HUES64 (cell line): ENCODE measurements at regions not wholly inside any gene's neighbourhood (a gene's known extent, or its start where the extent isn't known, plus 50 kb on each side); places are given as distances from the start of the nearest gene placed in this dataset.

Experiments
- H3K27ac ChIP-seq: 2 replicates; pipeline ENCODE4 v1.7.0; 2013; ENCODE audit warnings: low read depth, low read length, inconsistent platforms
- H3K27me3 ChIP-seq: 2 replicates; pipeline ENCODE4 v1.6.1; 2013; ENCODE audit warnings: mild to moderate bottlenecking, low read length; ENCODE audit not compliant: insufficient read depth
- H3K36me3 ChIP-seq: 2 replicates; pipeline ENCODE4 v1.6.1; 2013; ENCODE audit warnings: mild to moderate bottlenecking, low read length; ENCODE audit not compliant: insufficient read depth
- H3K4me1 ChIP-seq: 2 replicates; pipeline ENCODE4 v1.6.1; 2013; ENCODE audit warnings: mild to moderate bottlenecking, low read length, moderate library complexity; ENCODE audit not compliant: insufficient read depth
- H3K4me3 ChIP-seq: 2 replicates; pipeline ENCODE4 v1.5.1; 2013; ENCODE audit warnings: mild to moderate bottlenecking, low read length, moderate library complexity
- H3K9ac ChIP-seq: 2 replicates; pipeline ENCODE4 v1.6.1; 2013; ENCODE audit warnings: mild to moderate bottlenecking, low read depth, low read length
- H3K9me3 ChIP-seq: 2 replicates; pipeline ENCODE4 v1.6.1; 2013; ENCODE audit warnings: low read depth, low read length; ENCODE audit not compliant: insufficient read depth
- WGBS: fragments of 150-250, 120-280 bp; methylation state at CpG from one replicate; pipeline ENCODE4 v1.1.7; 2013; ENCODE audit warnings: missing lambda C conversion rate; 5-methylcytosine and 5-hydroxymethylcytosine counted together

DNA sequence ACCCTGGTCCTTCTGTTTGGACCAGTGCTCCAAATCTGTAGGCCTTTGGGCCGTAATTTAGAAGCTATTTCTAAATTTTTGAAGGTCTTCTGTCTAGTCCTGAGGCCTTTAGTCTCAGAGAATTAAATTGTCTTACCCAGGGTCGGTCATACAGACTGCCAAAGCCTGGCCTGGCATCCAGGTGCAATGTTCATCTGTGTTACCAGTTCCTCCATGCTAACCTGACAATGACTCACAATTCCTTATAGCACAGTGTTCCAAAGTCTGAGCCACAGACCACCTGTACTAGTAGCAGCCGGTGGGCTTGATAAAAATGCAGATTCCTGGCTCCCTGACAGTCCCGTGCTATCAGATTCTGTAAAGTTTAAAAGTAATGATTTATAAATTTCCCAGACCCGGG is 77.7 kb upstream of the MAP4K3 start:
- H3K9ac ChIP-seq = no peak overlapping the region
- H3K27me3 ChIP-seq = no peaks in the 10 kb centered on the region
- H3K4me3 ChIP-seq = no peak overlapping the region
- no peak overlapping the region for H3K27ac ChIP-seq
- WGBS = 95% methylated on average over 5 of the region's 5 CpGs
- 0 out of 2 replicates have a peak, but pooled peaks cover 2% of the 10 kb centered on the region for H3K9me3 ChIP-seq
- H3K4me1 ChIP-seq = peaks cover 55% of the 10 kb centered on the region
- no peaks in the 10 kb centered on the region for H3K36me3 ChIP-seq

- no peaks in the 10 kb centered on the region for H3K36me3 ChIP-seq
- peaks cover 55% of the 10 kb centered on the region for H3K4me1 ChIP-seq
- no peak overlapping the region for H3K4me3 ChIP-seq
- peaks cover 7% of the 10 kb centered on the region; the same call in 1 of the 2 replicates for H3K9me3 ChIP-seq
- H3K9ac ChIP-seq = no peak overlapping the region; the same call in 1 of the 2 replicates
- no peaks in the 10 kb centered on the region for H3K27me3 ChIP-seq
- peak overlapping the region; percentile 79 for H3K27ac ChIP-seq
- WGBS = 84% methylated on average over 7 of the region's 9 CpGs
These were observed 78.3 kb upstream of the MAP4K3 start for GRCh38 chr2:39515273-39515896.

DNA sequence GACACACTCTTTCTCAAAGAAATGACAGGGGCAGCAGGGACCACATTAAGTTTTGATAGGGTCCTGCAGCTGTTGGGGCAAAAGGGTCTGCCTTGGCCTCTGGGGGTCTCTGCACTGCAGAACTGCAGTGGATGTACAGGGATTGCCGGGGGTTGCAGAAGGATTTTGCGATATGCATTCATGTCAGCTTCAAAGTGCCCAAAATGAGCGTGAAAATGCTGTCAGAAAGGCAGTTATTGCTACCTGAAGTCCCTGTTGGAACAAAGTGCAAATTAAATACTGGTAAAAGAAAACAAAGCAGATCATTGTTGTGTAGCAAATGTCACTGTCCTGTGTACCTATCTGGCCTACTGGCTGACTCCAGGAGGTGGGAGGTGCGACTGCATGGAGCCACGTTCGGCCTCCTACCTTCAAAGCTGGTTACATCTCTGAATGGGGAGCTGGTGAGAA is 78.8 kb upstream of the MAP4K3 start:
- Histone ChIP-seq H3K27me3 (no peaks in the 10 kb centered on the region), H3K9me3 (peaks cover 12% of the 10 kb centered on the region; the same call in 1 of the 2 replicates), H3K27ac (peak overlapping the region; percentile 79), H3K4me3 (no peak overlapping the region), H3K4me1 (peaks cover 55% of the 10 kb centered on the region), H3K9ac (no peak overlapping the region; the same call in 1 of the 2 replicates), H3K36me3 (no peaks in the 10 kb centered on the region)
- 53% methylated on average over 6 of the region's 6 CpGs for WGBS

DNA sequence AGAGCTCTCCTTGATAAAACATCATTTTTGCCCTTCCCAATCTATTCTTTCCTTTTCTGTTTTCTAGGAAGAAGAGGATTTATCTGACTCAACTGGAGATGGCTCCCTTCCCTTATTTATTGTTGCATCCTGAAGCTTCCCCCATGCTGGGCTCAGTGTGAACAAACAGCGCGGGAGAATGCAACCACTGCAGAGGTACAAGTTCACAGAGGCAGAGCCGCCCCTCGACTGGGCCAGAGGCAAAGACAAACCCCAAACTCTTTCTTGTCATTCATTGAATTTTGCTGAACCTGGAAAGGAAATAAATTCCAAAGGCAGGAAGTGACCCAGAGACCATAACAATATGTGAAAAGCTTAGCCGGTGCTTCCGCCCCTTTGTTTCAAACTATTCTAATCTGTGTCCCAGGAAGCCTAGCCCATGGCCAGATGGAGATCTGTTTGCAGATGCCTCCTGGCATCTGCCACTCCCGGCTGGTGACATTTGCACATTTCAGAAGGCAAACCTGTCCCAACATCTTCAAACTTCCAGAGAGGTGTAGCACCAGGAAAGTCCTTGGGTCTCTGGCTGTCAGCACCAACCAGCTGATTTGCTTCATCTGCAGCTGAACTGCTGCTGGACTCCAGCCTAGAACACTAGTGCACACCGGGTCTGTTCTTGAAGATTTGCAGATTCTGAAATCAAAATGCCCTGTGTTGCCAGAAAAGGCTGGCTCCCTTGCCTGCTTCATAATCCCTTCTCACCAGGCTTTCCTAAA is 79.4 kb upstream of the MAP4K3 start:
- Histone ChIP-seq H3K36me3 (no peaks in the 10 kb centered on the region), H3K27me3 (no peaks in the 10 kb centered on the region), H3K4me1 (peaks cover 55% of the 10 kb centered on the region), H3K9ac (peak overlapping the region; percentile 51; the same call in 1 of the 2 replicates), H3K4me3 (no peak overlapping the region), H3K27ac (peak overlapping the region; percentile 79), H3K9me3 (peaks cover 18% of the 10 kb centered on the region)
- WGBS = 19% methylated on average over 8 of the region's 8 CpGs

DNA sequence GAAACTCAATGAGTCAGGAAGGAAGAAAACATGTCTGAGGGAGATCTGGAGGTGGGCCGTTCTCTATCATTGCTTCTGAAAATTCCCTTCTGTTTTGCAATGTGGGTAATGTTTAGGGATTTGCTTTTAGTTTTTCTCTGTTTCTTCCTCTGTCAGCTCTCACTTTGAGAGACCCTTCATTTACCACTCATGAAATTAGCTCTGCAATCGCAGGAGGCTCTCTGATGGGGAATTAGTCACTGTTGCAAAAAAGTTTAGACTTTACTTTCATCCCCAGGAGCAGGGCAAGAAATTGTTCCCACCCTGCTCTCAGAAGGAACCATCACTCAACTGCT is 80.0 kb upstream of the MAP4K3 start:
- H3K27ac ChIP-seq = peak overlapping the region; percentile 60
- WGBS = 77% methylated on average over 2 of the region's 2 CpGs
- 0 out of 2 replicates have a peak, but pooled peaks cover under 1% of the 10 kb centered on the region for H3K36me3 ChIP-seq
- no peak overlapping the region for H3K4me3 ChIP-seq
- peaks cover 23% of the 10 kb centered on the region for H3K9me3 ChIP-seq
- H3K27me3 ChIP-seq = no peaks in the 10 kb centered on the region
- H3K9ac ChIP-seq = peak overlapping the region; percentile 51; the same call in 1 of the 2 replicates
- H3K4me1 ChIP-seq = peaks cover 52% of the 10 kb centered on the region

- Histone ChIP-seq H3K27me3 (no peaks in the 10 kb centered on the region), H3K4me1 (peaks cover 47% of the 10 kb centered on the region), H3K9ac (no peak overlapping the region; the same call in 1 of the 2 replicates), H3K27ac (no peak overlapping the region), H3K9me3 (peaks cover 28% of the 10 kb centered on the region), H3K36me3 (0 out of 2 replicates have a peak, but pooled peaks cover 3% of the 10 kb centered on the region), H3K4me3 (no peak overlapping the region)
- 89% methylated on average over 2 of the region's 2 CpGs for WGBS
These were observed 80.5 kb upstream of the MAP4K3 start for GRCh38 chr2:39517622-39518021.

DNA sequence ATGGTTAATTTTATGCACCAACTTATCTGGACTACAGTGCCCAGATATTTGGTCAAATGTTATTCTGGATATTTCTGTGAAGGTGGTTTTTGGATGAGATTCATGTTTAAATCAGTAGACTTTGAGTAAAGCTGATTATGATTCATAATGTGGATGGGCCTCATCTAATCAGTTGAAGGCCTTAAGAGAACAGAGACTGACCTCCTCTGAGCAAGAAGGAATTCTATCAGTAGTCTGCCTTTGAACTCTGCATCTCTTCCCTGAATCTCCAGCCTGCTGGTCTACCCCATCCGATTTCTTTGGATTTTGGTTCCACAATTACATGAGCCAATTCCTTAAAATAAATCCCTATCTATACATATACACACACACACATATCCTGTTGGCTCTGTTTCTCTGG is 82.8 kb upstream of the MAP4K3 start:
- Histone ChIP-seq H3K4me3 (no peak overlapping the region), H3K4me1 (peaks cover 42% of the 10 kb centered on the region)

GRCh38 chr2:39521876-39522517 is 84.9 kb upstream of the MAP4K3 start:
- 82% methylated on average over 4 of the region's 4 CpGs for WGBS
- H3K9me3 ChIP-seq = peaks cover 29% of the 10 kb centered on the region
- H3K9ac ChIP-seq = no peak overlapping the region
- H3K4me1 ChIP-seq = peaks cover 23% of the 10 kb centered on the region
- 0 out of 2 replicates have a peak, but pooled peaks cover 3% of the 10 kb centered on the region for H3K36me3 ChIP-seq
- H3K27ac ChIP-seq = no peak overlapping the region
- no peaks in the 10 kb centered on the region for H3K27me3 ChIP-seq
- H3K4me3 ChIP-seq = no peak overlapping the region

More for the DNA sequence above, 82.8 kb upstream of the MAP4K3 start:
- WGBS = 97% methylated on average over 1 of the region's 1 CpG
- no peak overlapping the region for H3K9ac ChIP-seq
- H3K36me3 ChIP-seq = 0 out of 2 replicates have a peak, but pooled peaks cover 3% of the 10 kb centered on the region
- H3K9me3 ChIP-seq = peaks cover 29% of the 10 kb centered on the region
- no peaks in the 10 kb centered on the region for H3K27me3 ChIP-seq
- no peak overlapping the region for H3K27ac ChIP-seq

DNA sequence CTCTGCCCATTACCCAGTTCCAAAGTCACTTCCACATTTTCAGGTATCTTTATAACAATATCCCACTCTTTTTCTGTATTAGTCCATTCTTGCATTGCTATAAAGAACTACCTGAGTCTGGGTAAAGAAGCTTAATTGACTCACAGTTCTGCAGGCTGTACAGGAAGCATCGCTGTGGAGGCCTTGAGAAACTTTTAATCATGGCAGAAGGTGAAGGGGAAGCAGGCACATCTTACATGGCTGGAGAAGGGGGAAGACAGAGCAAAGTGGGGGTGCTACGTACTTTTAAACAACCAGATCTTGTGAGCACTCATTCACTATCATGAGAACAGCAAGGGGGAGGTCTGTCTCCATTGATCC is 85.4 kb upstream of the MAP4K3 start:
- Histone ChIP-seq H3K9ac (no peak overlapping the region), H3K4me1 (peaks cover 18% of the 10 kb centered on the region; the same call in 1 of the 2 replicates), H3K9me3 (peaks cover 29% of the 10 kb centered on the region), H3K27ac (no peak overlapping the region), H3K4me3 (no peak overlapping the region), H3K27me3 (no peaks in the 10 kb centered on the region), H3K36me3 (0 out of 2 replicates have a peak, but pooled peaks cover 3% of the 10 kb centered on the region)
- WGBS = 99% methylated on average over 2 of the region's 2 CpGs

- Histone ChIP-seq H3K4me3 (no peak overlapping the region), H3K27ac (no peak overlapping the region; the same call in 1 of the 2 replicates), H3K36me3 (0 out of 2 replicates have a peak, but pooled peaks cover 3% of the 10 kb centered on the region), H3K9me3 (peaks cover 29% of the 10 kb centered on the region), H3K27me3 (no peaks in the 10 kb centered on the region), H3K4me1 (peaks cover 9% of the 10 kb centered on the region; the same call in 1 of the 2 replicates), H3K9ac (no peak overlapping the region)
- 90% methylated on average over 2 of the region's 2 CpGs for WGBS
These were observed 86.4 kb upstream of the MAP4K3 start for GRCh38 chr2:39523308-39524044.
